ENCODE measurements at regions not wholly inside any gene's neighbourhood (a gene's known extent, or its start where the extent isn't known, plus 50 kb on each side); places are given as distances from the start of the nearest gene placed in this dataset.

DNA sequence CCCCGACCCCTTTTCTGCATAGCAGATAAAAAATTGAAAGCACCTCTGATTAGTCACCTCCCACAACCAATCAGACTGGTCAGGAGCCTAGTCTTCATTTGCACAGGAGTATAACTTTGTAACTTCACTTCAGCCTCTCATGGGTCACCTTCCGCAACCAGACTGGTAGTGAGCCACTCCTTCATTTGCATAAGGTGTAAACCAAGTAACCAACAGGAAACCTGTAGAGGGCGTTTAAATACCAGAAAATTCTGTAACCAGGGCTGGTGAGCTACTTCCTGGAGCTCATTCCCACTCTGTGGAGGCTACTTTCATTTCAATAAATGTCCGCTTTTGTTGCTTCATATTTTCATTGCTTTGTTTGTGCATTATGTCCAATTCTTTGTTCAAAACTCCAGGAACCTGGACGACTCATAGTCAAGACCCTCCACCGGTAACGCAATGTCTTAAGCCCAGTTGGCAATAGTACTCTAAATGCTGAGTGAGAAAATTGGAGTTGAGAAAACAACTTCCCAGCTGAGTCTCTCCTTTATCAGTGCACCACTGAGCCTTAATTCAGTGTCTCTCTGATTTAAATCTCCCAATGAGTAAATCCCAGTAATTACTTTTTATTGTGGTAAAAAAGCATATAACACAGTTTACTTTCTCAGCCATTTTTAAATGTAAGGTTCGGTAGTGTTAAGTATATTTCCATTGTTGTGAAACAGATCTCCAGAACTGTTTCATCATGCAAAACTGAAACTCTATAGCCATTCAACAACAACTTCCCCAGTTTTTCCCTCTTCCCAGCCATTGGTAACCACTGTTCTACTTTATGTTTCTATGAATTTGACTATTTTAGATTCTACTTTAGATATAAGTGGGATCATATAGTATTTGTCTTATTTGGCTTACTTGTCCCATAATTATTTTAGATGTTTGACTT, 392.7 kb upstream of the SLC8A1 start:
- no peak for DNase-seq
- no peaks in the 10 kb centered on the region for H3K36me3 ChIP-seq
- H3K27me3 ChIP-seq, result no peaks in the 10 kb centered on the region
- intact Hi-C loops (cut with DNase I), result no loop called here
- no peaks in the 10 kb centered on the region for H3K9me3 ChIP-seq
- no peak overlapping the region for H3K27ac ChIP-seq
- H3K4me3 ChIP-seq, result no peak overlapping the region
- H3K4me1 ChIP-seq, result no peaks in the 10 kb centered on the region
- 73 to 82% methylated on average over 8 of the region's 8 CpGs for WGBS, 2 donors
- TF ChIP-seq POLR2A (IDR thresholded peaks at IDR 0.05) (no peak), POLR2AphosphoS5 (IDR thresholded peaks at IDR 0.05) (no peak), CTCF (IDR thresholded peaks at IDR 0.05) (no peak), EP300 (IDR thresholded peaks at IDR 0.05) (no peak)

- H3K4me1 ChIP-seq, result no peaks in the 10 kb centered on the region
- intact Hi-C loops (cut with DNase I), result no loop called here
- H3K36me3 ChIP-seq, result no peaks in the 10 kb centered on the region
- no peaks in the 10 kb centered on the region for H3K9me3 ChIP-seq
- TF ChIP-seq EP300 (IDR thresholded peaks at IDR 0.05), result no peak
- H3K27me3 ChIP-seq, result no peaks in the 10 kb centered on the region
- H3K27ac ChIP-seq, result no peak overlapping the region
- no peak overlapping the region for H3K4me3 ChIP-seq
- no peak for DNase-seq
These were observed 399.8 kb upstream of the SLC8A1 start for GRCh38 chr2:40851661-40852060.

DNA sequence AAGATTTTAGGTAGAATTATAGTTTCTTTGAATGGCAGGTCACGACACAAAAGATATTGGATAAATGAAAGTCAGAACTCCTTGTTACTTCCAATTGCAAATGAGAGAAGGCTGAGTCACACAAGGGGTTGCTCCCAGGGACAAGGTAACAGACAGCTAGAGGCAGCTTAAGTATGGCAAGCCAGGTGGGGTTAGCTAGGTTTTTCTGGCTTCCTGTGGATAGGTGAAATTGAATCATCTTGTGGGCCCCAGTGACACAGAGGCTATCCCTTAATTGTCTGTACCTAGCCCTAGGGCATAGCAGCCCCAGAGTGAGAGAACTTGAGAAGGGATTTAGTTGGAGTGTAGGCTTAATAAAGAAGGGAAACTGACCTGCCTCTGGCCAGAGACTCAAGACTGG, 407.7 kb upstream of the SLC8A1 start:
- Histone ChIP-seq H3K4me1 (no peaks in the 10 kb centered on the region), H3K27me3 (no peaks in the 10 kb centered on the region), H3K36me3 (no peaks in the 10 kb centered on the region), H3K4me3 (no peak overlapping the region), H3K9me3 (no peaks in the 10 kb centered on the region), H3K27ac (no peak overlapping the region)
- WGBS, 2 donors, result 85% methylated on average over 1 of the region's 1 CpG
- no peak for DNase-seq
- intact Hi-C loops (cut with DNase I), result no loop called here
- TF ChIP-seq EP300 (IDR thresholded peaks at IDR 0.05) (no peak), POLR2A (IDR thresholded peaks at IDR 0.05) (no peak), POLR2AphosphoS5 (IDR thresholded peaks at IDR 0.05) (no peak), CTCF (IDR thresholded peaks at IDR 0.05) (no peak)

DNA sequence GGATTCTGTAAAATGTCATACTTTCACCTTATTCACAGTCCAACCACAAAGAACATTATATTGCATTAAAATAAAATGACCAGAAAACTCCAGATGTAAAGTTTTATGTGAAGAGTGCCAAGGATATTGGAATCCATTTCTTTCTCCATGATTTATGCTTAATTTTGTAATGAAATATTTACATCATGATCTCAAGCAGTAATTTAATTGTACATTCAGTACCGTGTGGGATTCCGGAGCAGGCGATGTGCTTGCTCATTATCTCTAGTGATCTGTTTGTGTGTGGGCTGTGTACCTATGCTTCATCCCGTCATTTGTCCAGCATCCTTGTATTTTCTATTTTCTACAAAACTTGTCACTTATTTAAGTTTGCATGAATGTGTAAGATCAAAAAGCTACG, 415.9 kb upstream of the SLC8A1 start:
- no peak for DNase-seq
- Histone ChIP-seq H3K9me3 (no peaks in the 10 kb centered on the region), H3K36me3 (no peaks in the 10 kb centered on the region), H3K4me3 (no peak overlapping the region), H3K4me1 (no peaks in the 10 kb centered on the region), H3K27me3 (no peaks in the 10 kb centered on the region), H3K27ac (no peak overlapping the region)
- intact Hi-C loops (cut with DNase I), result no loop called here
- WGBS, 2 donors, result 76 to 88% methylated on average over 5 of the region's 5 CpGs
- TF ChIP-seq POLR2AphosphoS5 (IDR thresholded peaks at IDR 0.05) (no peak), EP300 (IDR thresholded peaks at IDR 0.05) (no peak), POLR2A (IDR thresholded peaks at IDR 0.05) (no peak), CTCF (IDR thresholded peaks at IDR 0.05) (no peak)

GRCh38 chr2:40872580-40872979, 420.7 kb upstream of the SLC8A1 start:
- TF ChIP-seq POLR2AphosphoS5 (IDR thresholded peaks at IDR 0.05) (no peak), CTCF (IDR thresholded peaks at IDR 0.05) (no peak), EP300 (IDR thresholded peaks at IDR 0.05) (no peak), POLR2A (IDR thresholded peaks at IDR 0.05) (no peak)
- no peak overlapping the region for H3K27ac ChIP-seq
- no peaks in the 10 kb centered on the region for H3K9me3 ChIP-seq
- no peaks in the 10 kb centered on the region for H3K36me3 ChIP-seq
- WGBS, 2 donors, result 38 to 39% methylated on average over 2 of the region's 2 CpGs
- DNase-seq, result no peak
- no peak overlapping the region for H3K4me3 ChIP-seq
- H3K4me1 ChIP-seq, result no peaks in the 10 kb centered on the region
- intact Hi-C loops (cut with DNase I), result no loop called here
- no peaks in the 10 kb centered on the region for H3K27me3 ChIP-seq

Measured in sigmoid colon (tissue), 6 donors.